ENCODE measurements at regions not wholly inside any gene's neighbourhood (a gene's known extent, or its start where the extent isn't known, plus 50 kb on each side); places are given as distances from the start of the nearest gene placed in this dataset.

DNA sequence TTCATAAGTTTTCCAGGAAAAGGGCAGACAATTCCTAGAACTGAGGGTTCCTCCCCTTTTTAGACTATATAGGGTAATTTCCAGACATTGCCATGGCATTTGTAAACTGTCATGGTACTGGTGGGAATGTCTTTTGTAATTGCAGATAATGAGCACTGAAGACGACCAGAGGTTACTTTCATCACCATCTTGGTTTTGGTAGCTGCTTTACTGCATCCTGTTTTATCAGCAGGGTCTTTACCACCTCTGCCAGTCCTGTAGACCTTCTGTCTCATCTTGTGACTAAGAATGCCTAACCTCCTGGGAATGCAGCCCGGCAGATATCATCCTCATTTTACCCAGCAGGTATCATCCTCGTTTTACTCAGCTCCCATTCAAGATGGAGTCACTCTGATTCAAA is 583.9 kb upstream of the KLHL29 start:
- H3K9me3 ChIP-seq (ENCODE audit: insufficient read depth, low read length): no peaks in the 10 kb centered on the region
- H3K27ac ChIP-seq (ENCODE audit: low read depth, low read length): no peak overlapping the region
- H4K20me1 ChIP-seq (ENCODE audit: low read depth, low read length): no peaks in the 10 kb centered on the region
- H2AFZ ChIP-seq (ENCODE audit: low read depth, low read length, severe bottlenecking): no peak overlapping the region
- H3K27me3 ChIP-seq (ENCODE audit: low read length): no peaks in the 10 kb centered on the region
- no peaks in the 10 kb centered on the region for H3K9me2 ChIP-seq (replicated peaks; ENCODE audit: insufficient read depth, low read length)
- no peak overlapping the region for H3K4me3 ChIP-seq (ENCODE audit: insufficient read depth, low read length, poor library complexity, severe bottlenecking)
- H3K9ac ChIP-seq (ENCODE audit: low read length): no peak overlapping the region
- TF ChIP-seq, protein P1, sequence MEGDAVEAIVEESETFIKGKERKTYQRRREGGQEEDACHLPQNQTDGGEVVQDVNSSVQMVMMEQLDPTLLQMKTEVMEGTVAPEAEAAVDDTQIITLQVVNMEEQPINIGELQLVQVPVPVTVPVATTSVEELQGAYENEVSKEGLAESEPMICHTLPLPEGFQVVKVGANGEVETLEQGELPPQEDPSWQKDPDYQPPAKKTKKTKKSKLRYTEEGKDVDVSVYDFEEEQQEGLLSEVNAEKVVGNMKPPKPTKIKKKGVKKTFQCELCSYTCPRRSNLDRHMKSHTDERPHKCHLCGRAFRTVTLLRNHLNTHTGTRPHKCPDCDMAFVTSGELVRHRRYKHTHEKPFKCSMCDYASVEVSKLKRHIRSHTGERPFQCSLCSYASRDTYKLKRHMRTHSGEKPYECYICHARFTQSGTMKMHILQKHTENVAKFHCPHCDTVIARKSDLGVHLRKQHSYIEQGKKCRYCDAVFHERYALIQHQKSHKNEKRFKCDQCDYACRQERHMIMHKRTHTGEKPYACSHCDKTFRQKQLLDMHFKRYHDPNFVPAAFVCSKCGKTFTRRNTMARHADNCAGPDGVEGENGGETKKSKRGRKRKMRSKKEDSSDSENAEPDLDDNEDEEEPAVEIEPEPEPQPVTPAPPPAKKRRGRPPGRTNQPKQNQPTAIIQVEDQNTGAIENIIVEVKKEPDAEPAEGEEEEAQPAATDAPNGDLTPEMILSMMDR (IDR thresholded peaks at IDR 0.05; ENCODE audit: insufficient read depth, low read length, poor library complexity, severe bottlenecking): no peak
- no peaks in the 10 kb centered on the region for H3K36me3 ChIP-seq (ENCODE audit: low read length)
- H3K79me2 ChIP-seq (ENCODE audit: insufficient read depth, low read length): no peaks in the 10 kb centered on the region
- H3K4me2 ChIP-seq (ENCODE audit: low read depth, low read length, poor library complexity, severe bottlenecking): no peak overlapping the region
- H3F3A ChIP-seq (ENCODE audit: insufficient read depth): no peaks in the 10 kb centered on the region

DNA sequence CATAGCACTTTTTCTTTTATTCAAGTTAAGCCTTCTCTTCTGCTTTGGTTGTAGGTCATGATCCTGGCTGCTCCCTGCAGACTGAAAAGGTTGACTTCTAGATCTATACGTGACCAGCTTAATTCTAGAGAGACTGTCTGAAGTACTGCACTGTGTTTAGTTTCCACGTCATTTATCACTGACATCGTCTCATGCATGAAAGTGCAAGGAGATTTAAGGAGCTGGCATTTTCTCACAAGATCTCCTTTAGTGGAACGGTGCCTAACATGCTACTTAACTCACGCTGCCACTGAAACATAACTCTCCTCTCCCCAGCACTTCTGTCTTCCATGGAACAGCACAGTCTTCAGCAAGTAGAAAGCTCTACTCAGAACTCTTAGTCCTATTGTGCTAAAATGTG is 583.0 kb upstream of the KLHL29 start:
- H3K4me3 ChIP-seq (ENCODE audit: insufficient read depth, low read length, poor library complexity, severe bottlenecking): no peak overlapping the region
- no peaks in the 10 kb centered on the region for H3K9me3 ChIP-seq (ENCODE audit: insufficient read depth, low read length)
- H4K20me1 ChIP-seq (ENCODE audit: low read depth, low read length): no peaks in the 10 kb centered on the region
- no peaks in the 10 kb centered on the region for H3K36me3 ChIP-seq (ENCODE audit: low read length)
- H3K27me3 ChIP-seq (ENCODE audit: low read length): no peaks in the 10 kb centered on the region
- H3K9ac ChIP-seq (ENCODE audit: low read length): no peak overlapping the region
- H3K4me2 ChIP-seq (ENCODE audit: low read depth, low read length, poor library complexity, severe bottlenecking): no peak overlapping the region
- no peak overlapping the region for H3K27ac ChIP-seq (ENCODE audit: low read depth, low read length)
- H3K79me2 ChIP-seq (ENCODE audit: insufficient read depth, low read length): no peaks in the 10 kb centered on the region
- TF ChIP-seq, protein P1 (IDR thresholded peaks at IDR 0.05; ENCODE audit: insufficient read depth, low read length, poor library complexity, severe bottlenecking): no peak
- TF ChIP-seq EZH2phosphoT487 (conservative IDR thresholded peaks at IDR 0.05; ENCODE audit: low read length): no peak
- H2AFZ ChIP-seq (ENCODE audit: low read depth, low read length, severe bottlenecking): no peak overlapping the region
- no peaks in the 10 kb centered on the region for H3K9me2 ChIP-seq (replicated peaks; ENCODE audit: insufficient read depth, low read length)
- H3F3A ChIP-seq (ENCODE audit: insufficient read depth): no peaks in the 10 kb centered on the region

DNA sequence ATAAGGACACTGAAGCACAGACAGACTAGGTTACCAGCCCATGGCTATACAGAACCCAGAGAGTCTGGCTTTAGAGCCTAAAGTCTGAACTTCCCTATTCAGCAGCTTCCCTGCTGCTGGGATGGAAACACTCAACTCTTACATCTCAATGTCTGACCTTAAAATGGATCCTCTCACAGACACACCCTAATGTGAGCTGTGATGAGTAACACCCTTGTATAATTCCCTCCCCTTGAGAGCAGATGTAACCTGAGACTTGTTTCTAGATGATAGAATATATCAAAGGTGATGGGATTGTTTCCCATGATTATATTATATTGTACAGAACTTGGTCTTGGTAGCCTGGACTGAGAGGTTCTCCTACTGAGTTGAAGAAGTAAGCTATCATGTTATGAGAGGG is 577.1 kb upstream of the KLHL29 start:
- no peaks in the 10 kb centered on the region for H3F3A ChIP-seq (ENCODE audit: insufficient read depth)
- no peak overlapping the region for H3K4me3 ChIP-seq (ENCODE audit: insufficient read depth, low read length, poor library complexity, severe bottlenecking)
- H3K4me2 ChIP-seq (ENCODE audit: low read depth, low read length, poor library complexity, severe bottlenecking): no peak overlapping the region
- H3K27me3 ChIP-seq (ENCODE audit: low read length): no peaks in the 10 kb centered on the region
- no peaks in the 10 kb centered on the region for H3K9me3 ChIP-seq (ENCODE audit: insufficient read depth, low read length)
- H3K9ac ChIP-seq (ENCODE audit: low read length): no peak overlapping the region
- no peak for TF ChIP-seq EZH2phosphoT487 (conservative IDR thresholded peaks at IDR 0.05; ENCODE audit: low read length)
- TF ChIP-seq, protein P1 (IDR thresholded peaks at IDR 0.05; ENCODE audit: insufficient read depth, low read length, poor library complexity, severe bottlenecking): no peak
- no peaks in the 10 kb centered on the region for H4K20me1 ChIP-seq (ENCODE audit: low read depth, low read length)
- no peaks in the 10 kb centered on the region for H3K9me2 ChIP-seq (replicated peaks; ENCODE audit: insufficient read depth, low read length)
- H3K79me2 ChIP-seq (ENCODE audit: insufficient read depth, low read length): no peaks in the 10 kb centered on the region
- no peak overlapping the region for H2AFZ ChIP-seq (ENCODE audit: low read depth, low read length, severe bottlenecking)
- no peaks in the 10 kb centered on the region for H3K36me3 ChIP-seq (ENCODE audit: low read length)
- no peak overlapping the region for H3K27ac ChIP-seq (ENCODE audit: low read depth, low read length)

DNA sequence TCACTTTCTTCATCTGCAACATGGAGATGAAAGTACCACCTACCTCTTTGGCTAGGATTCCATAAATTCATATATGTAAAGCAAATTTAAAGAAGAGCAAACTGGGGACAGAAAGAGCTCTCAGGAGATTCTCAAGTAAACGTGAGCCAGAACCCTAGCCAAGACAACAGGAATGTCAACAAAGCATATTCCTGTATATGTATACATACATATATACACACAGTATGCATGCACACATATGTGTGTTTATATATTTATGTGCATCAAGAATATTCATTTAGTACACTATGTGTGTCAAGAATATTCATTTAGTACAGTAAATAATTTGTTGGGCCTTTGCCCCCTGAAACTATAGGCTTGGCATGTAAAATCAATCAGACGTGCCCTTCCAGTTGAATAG is 574.4 kb upstream of the KLHL29 start:
- H3K27me3 ChIP-seq (ENCODE audit: low read length): no peaks in the 10 kb centered on the region
- H3K4me2 ChIP-seq (ENCODE audit: low read depth, low read length, poor library complexity, severe bottlenecking): no peak overlapping the region
- no peak overlapping the region for H3K27ac ChIP-seq (ENCODE audit: low read depth, low read length)
- no peaks in the 10 kb centered on the region for H3K9me3 ChIP-seq (ENCODE audit: insufficient read depth, low read length)
- H4K20me1 ChIP-seq (ENCODE audit: low read depth, low read length): no peaks in the 10 kb centered on the region
- TF ChIP-seq, protein P1 (IDR thresholded peaks at IDR 0.05; ENCODE audit: insufficient read depth, low read length, poor library complexity, severe bottlenecking): no peak
- no peak for TF ChIP-seq EZH2phosphoT487 (conservative IDR thresholded peaks at IDR 0.05; ENCODE audit: low read length)
- no peaks in the 10 kb centered on the region for H3K79me2 ChIP-seq (ENCODE audit: insufficient read depth, low read length)
- H2AFZ ChIP-seq (ENCODE audit: low read depth, low read length, severe bottlenecking): no peak overlapping the region
- H3K4me3 ChIP-seq (ENCODE audit: insufficient read depth, low read length, poor library complexity, severe bottlenecking): no peak overlapping the region
- no peaks in the 10 kb centered on the region for H3K9me2 ChIP-seq (replicated peaks; ENCODE audit: insufficient read depth, low read length)
- H3K9ac ChIP-seq (ENCODE audit: low read length): no peak overlapping the region
- no peaks in the 10 kb centered on the region for H3K36me3 ChIP-seq (ENCODE audit: low read length)
- H3F3A ChIP-seq (ENCODE audit: insufficient read depth): no peaks in the 10 kb centered on the region
